Activated naive CD4-positive, alpha-beta T cell treated with Interleukin-2 at 50 U/mL for 16 hours (primary cell): ENCODE measurements at regions not wholly inside any gene's neighbourhood (a gene's known extent, or its start where the extent isn't known, plus 50 kb on each side); places are given as distances from the start of the nearest gene placed in this dataset.
"Not testable (repeated sequence)": the region's sequence is repeated elsewhere in the genome, so short reads cannot be mapped to it uniquely, and the experiment has no call there.

ENCODE experiments used
- DNase-seq: peaks from one replicate; pipeline ENCODE4 v3.0.0-alpha.2; 2020

GRCh38 chr22:44628273-44628672 lies 73.7 kb upstream of the PRR5 start:
- no peak for DNase-seq

- DNase-seq, result no peak
These were observed 74.4 kb upstream of the PRR5 start for GRCh38 chr22:44627521-44628139.

DNA sequence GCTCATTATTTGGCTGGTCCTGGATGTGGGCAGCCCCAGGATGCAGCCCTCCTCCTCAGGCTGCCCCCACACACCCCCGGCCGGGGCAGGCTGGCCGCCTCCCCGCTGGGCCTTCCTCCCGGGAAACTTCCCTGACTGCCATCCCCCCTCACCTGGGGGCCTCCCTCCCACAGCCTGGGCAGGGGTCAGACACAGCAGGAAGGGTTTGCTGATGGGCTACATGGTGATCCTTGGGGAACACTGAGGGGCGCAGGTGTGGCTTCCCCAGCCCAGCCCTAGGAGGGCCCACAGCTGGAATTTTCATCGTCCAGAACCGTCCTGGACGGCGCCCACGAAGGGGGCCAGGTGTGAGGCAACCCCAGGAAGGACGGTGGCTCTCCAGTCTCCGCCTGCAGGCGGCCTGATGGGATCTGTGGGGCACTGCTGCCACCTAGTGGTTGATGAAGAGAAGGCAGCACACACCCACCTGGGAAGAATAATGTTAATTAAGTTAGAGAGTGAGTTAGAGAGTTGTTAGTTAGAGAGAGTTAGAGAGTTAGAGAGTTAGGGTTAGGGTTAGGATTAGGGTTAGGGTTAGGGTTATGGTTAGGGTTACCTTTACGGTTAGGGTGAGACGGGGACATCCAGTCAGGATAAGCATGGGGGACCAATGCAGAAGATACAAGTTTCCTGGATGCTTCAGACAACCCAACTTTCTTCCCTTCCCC lies 75.9 kb upstream of the PRR5 start:
- DNase-seq, result peak; percentile 79

- no peak for DNase-seq
These were observed 76.6 kb upstream of the PRR5 start for GRCh38 chr22:44625421-44625760.

- DNase-seq, result no peak
These were observed 77.1 kb upstream of the PRR5 start for GRCh38 chr22:44624689-44625420.

DNA sequence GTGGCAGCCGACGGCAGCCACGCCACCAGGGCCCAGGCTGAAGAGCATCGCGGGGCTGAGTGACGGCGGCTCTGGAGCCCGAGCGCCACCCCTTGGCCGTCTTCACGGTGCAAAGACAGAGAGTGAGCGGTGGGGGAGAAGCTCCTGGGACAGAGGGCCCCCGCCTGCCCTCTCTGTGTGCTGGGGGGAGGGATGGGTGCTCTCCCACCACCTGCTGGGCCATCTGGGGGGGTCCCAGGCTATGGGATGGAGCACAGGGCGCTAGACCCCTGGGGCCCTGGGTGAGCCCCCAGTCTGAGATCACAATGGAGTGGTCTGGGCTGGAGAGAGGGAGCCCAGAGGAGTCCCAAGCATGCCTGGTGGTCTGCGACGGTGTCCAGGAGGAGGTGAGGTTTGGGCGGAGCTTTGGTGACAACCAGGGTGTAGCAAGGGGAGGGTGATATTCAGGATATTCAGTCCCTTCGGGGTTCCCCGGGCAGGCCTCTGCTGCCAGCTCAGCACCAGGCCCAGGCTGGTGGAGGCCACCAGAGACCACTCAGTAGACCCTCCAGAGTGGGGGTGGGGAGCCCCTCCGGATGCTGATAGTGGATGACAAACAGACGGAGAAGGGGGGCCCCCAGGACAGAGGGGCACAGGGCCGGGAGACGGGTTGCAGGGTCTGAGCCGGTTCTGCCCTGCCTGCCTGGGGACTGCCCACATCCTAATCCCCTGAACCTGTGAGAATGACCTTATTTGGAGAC lies 78.1 kb upstream of the PRR5 start:
- no peak for DNase-seq

DNA sequence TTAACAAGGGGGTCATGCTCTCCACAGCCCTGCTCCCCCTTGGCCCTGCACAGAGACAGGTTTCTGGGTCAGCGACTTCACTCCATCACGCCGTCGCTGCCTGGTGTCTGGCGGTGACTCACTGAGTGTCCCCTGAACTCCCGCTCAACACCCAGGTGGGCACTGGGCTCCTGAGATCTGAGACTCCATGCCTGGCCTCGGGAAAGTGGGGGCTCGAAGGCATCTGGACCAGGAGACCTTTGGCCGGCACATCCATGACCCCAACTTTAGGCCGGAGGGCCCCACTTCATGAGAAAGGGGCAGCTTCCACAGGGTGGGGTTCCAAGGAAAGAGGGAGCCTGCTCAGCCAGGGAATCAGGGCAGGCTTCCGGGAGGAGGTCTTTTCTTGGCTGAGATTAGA lies 79.3 kb upstream of the PRR5 start:
- DNase-seq, result no peak

- DNase-seq, result peak; percentile 34
These were observed 79.9 kb upstream of the PRR5 start for GRCh38 chr22:44622147-44622427.

- no peak for DNase-seq
These were observed 80.4 kb upstream of the PRR5 start for GRCh38 chr22:44621401-44622146.

DNA sequence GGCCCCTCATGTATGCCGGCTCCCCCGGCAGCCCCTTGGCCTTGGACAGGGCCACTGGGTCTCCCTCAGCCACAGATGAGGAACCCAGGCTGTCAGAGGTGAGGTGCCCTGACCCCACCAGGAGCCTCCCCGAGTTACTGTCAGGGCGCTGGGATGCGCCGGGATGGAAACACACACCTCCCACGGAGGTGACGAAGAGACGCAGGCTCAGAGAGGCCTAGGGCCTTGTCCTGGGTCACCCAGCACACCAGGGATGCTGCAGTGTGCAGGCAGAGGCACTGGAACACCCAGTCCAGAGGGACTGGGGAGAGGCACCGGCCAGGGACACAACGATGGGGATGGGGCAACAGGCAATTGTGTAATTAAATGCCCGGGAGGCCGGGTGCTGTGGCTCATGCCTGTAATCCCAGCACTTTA lies 81.2 kb upstream of the PRR5 start:
- DNase-seq, result no peak

- DNase-seq, result peak; percentile 72
These were observed 81.7 kb upstream of the PRR5 start for GRCh38 chr22:44620129-44620840.

DNA sequence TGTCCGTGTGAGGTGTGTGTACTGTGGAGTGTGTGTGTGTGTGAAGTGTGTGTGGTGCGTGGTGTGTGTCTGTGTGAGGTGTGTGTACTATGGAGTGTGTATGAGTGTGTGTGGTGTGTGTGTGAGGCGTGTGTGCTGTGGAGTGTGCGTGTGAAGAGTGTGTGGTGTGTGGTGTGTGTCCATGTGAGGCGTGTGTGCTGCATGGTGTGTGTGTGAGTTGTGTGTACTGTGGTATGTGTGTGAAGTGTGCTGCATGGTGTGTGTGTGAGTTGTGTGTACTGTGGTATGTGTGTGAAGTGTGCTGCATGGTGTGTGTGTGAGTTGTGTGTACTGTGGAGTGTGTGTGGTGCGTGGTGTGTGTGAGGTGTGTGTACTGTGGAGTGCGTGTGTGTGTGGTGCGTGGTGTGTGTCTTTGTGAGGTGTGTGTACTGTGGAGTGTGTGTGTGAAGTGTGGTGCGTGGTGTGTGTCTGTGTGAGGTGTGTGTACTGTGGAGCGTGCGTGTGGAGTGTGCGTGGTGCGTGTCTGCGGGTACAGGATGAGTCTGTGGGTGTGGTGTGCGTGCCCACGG lies 82.4 kb upstream of the PRR5 start:
- not testable (repeated sequence) for DNase-seq

DNA sequence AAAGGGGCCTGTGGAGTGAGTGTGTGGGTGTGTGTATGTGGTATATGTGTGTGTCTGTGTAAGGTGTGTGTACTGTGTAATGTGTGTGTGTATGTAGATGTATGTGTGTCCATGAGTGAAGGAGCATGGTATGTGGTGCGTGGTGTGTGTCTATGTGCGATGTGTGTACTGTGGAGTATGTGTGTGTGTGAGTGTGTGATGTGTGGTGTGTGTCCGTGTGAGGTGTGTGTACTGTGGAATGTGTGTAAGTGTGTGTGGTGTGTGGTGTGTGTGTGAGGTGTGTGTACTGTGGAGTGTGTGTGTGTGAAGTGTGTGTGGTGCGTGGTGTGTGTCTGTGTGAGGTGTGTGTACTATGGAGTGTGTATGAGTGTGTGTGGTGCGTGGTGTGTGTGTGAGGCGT lies 83.1 kb upstream of the PRR5 start:
- DNase-seq, result not testable (repeated sequence)

DNA sequence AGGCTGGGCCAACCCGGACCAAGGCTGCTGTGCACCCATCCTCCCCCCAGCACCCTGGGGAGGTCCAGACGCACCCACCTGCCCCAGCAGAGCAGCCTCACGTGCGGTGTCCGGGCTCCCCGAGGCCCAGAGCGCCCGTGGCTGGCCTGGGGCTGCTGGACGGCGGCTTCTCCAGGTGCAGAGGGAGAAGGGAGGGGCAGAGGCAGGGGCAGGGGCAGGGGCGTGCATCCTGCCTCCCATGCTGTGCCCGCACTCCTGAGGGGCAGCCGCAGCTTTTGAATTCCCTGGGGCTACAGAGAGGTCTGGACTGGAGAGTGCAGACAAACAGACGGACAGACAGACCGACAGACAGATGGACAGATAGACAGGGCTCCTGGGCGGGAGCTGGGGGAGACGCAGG lies 83.6 kb upstream of the PRR5 start:
- DNase-seq, result no peak

GRCh38 chr22:44617828-44618227 lies 84.2 kb upstream of the PRR5 start:
- no peak for DNase-seq

- DNase-seq, result no peak
These were observed 84.9 kb upstream of the PRR5 start for GRCh38 chr22:44616882-44617655.

DNA sequence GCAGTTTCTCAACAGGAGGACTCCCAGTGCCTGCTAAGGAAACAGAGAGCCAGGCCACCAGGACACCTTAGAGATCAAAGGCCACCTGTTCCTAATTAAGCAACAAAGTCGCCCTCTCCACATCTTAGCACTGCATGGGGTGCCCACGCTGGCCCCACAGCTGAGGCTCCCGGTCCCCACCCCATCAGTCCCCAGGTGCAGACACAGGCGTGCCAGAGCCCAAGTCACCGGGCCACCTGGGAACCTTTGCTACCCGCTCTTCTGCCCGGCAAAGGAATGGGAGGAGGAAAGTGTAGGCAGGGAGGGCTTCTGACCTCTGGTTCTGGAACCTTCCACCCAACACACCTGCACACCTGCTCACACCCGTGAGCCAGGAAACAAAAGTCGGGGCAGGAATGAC lies 85.5 kb upstream of the PRR5 start:
- no peak for DNase-seq

- DNase-seq, result no peak
These were observed 86.3 kb upstream of the PRR5 start for GRCh38 chr22:44615602-44616180.

DNA sequence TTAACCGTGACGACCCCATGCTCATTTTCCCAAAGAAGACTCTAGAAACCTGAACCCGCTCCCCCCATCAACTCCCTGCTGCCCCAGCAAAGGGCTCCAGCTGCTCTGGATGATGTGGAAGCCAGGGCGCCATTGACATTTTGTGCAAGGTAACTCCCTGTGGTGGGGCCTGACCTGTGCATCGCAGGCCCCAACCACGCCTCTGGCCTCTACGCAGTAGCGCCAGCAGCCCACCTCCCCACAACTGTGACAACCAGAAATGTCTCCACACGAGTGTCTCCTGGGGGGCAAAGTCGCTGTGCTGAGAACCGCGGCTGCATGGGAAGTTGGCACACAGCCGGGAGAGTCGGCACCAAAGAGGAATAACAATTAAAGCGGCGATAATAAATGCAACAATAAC lies 86.9 kb upstream of the PRR5 start:
- DNase-seq, result no peak

GRCh38 chr22:44613196-44613595 lies 88.8 kb upstream of the PRR5 start:
- DNase-seq, result no peak
